KMS-11 (cell line): ENCODE measurements at regions not wholly inside any gene's neighbourhood (a gene's known extent, or its start where the extent isn't known, plus 50 kb on each side); places are given as distances from the start of the nearest gene placed in this dataset.

Experiments
- H2AFZ ChIP-seq: fragments of 200-600 bp; sonication (generic); 2 replicates; pipeline ENCODE4 v1.6.1; 2016; ENCODE audit warnings: antibody characterized with exemption, mixed run types, low read depth
- H3K27ac ChIP-seq: fragments of 200-600 bp; sonication (generic); 2 replicates; pipeline ENCODE4 v1.6.1; 2016; ENCODE audit warnings: mild to moderate bottlenecking, mixed run types
- H3K27me3 ChIP-seq: fragments of 200-600 bp; sonication (generic); 2 replicates; pipeline ENCODE4 v1.6.1; 2017; ENCODE audit warnings: mild to moderate bottlenecking, low read depth, mixed run types, moderate library complexity; ENCODE audit not compliant: insufficient read depth
- H3K36me3 ChIP-seq: fragments of 200-600 bp; sonication (generic); 2 replicates; pipeline ENCODE4 v1.6.1; 2017; ENCODE audit warnings: mild to moderate bottlenecking, mixed run types; ENCODE audit not compliant: insufficient read depth
- H3K4me1 ChIP-seq: fragments of 200-600 bp; sonication (generic); 2 replicates; pipeline ENCODE4 v1.6.1; 2016; ENCODE audit warnings: mild to moderate bottlenecking, low read depth, mixed run types; ENCODE audit not compliant: poor library complexity, severe bottlenecking
- H3K4me2 ChIP-seq: fragments of 200-600 bp; sonication (generic); 2 replicates; pipeline ENCODE4 v1.7.0; 2016; ENCODE audit warnings: mild to moderate bottlenecking, mixed run types
- H3K4me3 ChIP-seq: fragments of 200-600 bp; sonication (generic); IDR thresholded peaks from 2 replicates; pipeline ENCODE4 v1.6.1; 2017; ENCODE audit warnings: low read depth, low read length, mixed read lengths; ENCODE audit not compliant: insufficient read depth
- H3K79me2 ChIP-seq: fragments of 200-600 bp; sonication (generic); 2 replicates; pipeline ENCODE4 v1.6.1; 2016; ENCODE audit warnings: low read depth, mixed run types; ENCODE audit not compliant: insufficient read depth
- H3K9ac ChIP-seq: fragments of 200-600 bp; sonication (generic); 2 replicates; pipeline ENCODE4 v1.6.1; 2016; ENCODE audit warnings: mild to moderate bottlenecking, mixed run types
- H4K20me1 ChIP-seq: fragments of 200-600 bp; sonication (generic); 2 replicates; pipeline ENCODE4 v1.6.1; 2016; ENCODE audit warnings: mild to moderate bottlenecking, mixed run types; ENCODE audit not compliant: insufficient read depth
- CTCF ChIP-seq: fragments of 200-600 bp; sonication (generic); conservative IDR thresholded peaks from 2 replicates; pipeline ENCODE4 v1.6.1; 2017; ENCODE audit warnings: low read depth, mild to moderate bottlenecking, antibody characterized with exemption, low read length, moderate library complexity, mixed read lengths

- no peak overlapping the region for H2AFZ ChIP-seq
- no peak overlapping the region for H3K4me3 ChIP-seq
- no peaks in the 10 kb centered on the region for H3K36me3 ChIP-seq
- H3K4me1 ChIP-seq = no peaks in the 10 kb centered on the region
- H3K27me3 ChIP-seq = no peaks in the 10 kb centered on the region
- H3K79me2 ChIP-seq = no peaks in the 10 kb centered on the region
- no peaks in the 10 kb centered on the region for H4K20me1 ChIP-seq
- no peak overlapping the region for H3K4me2 ChIP-seq
- H3K27ac ChIP-seq = no peak overlapping the region
- H3K9ac ChIP-seq = no peak overlapping the region
- TF ChIP-seq CTCF = no peak
These were observed 403.9 kb downstream of the VPS13C start for GRCh38 chr15:61656391-61656790.

DNA sequence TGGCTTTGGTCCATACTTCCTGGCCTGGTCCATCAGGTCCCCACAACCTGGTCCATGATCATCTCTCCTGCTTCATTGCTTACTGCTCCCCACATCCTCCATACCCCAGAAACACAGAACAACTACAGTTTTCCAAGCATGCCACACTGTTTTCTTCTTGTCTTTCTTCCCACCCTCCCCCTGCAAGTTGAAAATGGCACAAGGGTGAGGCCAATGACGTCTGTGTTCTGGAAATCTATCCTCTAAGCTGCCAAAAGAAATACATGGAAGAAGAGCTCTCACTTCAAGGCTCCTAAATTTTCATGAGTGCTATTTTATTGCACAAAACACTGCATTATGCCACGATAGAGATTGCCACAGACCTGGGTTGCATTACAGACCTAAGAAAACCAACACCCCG is 404.4 kb downstream of the VPS13C start:
- H3K4me3 ChIP-seq = no peak overlapping the region
- H3K9ac ChIP-seq = no peak overlapping the region
- no peaks in the 10 kb centered on the region for H3K36me3 ChIP-seq
- no peaks in the 10 kb centered on the region for H4K20me1 ChIP-seq
- no peak for TF ChIP-seq CTCF
- H3K27ac ChIP-seq = no peak overlapping the region
- no peaks in the 10 kb centered on the region for H3K4me1 ChIP-seq
- no peaks in the 10 kb centered on the region for H3K79me2 ChIP-seq
- H3K4me2 ChIP-seq = no peak overlapping the region
- no peaks in the 10 kb centered on the region for H3K27me3 ChIP-seq
- no peak overlapping the region for H2AFZ ChIP-seq

DNA sequence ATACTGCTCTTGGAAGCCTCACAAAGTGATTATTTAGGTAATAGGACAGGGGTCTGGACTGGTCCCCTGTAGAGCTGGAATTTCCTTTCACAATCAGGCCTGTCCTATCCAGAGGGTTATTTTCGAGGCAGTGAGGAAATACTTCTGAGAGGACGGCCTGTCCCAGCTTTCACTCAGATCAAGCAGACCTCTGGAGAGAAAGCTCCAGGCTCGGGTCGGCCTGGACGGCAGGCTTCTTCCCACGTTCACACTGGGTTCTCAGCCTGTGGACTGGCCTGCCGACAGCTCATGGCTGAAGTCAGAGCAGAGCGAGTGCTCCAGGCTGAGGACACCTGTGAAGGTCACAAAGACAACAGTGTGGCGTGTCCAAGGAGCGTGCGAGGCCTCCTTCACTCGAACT is 405.3 kb downstream of the VPS13C start:
- H3K4me3 ChIP-seq = no peak overlapping the region
- H3K4me1 ChIP-seq = no peaks in the 10 kb centered on the region
- H3K36me3 ChIP-seq = no peaks in the 10 kb centered on the region
- no peak overlapping the region for H3K27ac ChIP-seq
- no peaks in the 10 kb centered on the region for H3K79me2 ChIP-seq
- no peaks in the 10 kb centered on the region for H3K27me3 ChIP-seq
- no peak overlapping the region for H2AFZ ChIP-seq
- TF ChIP-seq CTCF = no peak
- no peak overlapping the region for H3K4me2 ChIP-seq
- H4K20me1 ChIP-seq = no peaks in the 10 kb centered on the region
- H3K9ac ChIP-seq = no peak overlapping the region

- H3K4me3 ChIP-seq = no peak overlapping the region
- no peaks in the 10 kb centered on the region for H4K20me1 ChIP-seq
- H3K36me3 ChIP-seq = no peaks in the 10 kb centered on the region
- no peaks in the 10 kb centered on the region for H3K27me3 ChIP-seq
- no peak overlapping the region for H3K27ac ChIP-seq
- no peak overlapping the region for H3K4me2 ChIP-seq
- H2AFZ ChIP-seq = no peak overlapping the region
- no peak for TF ChIP-seq CTCF
- H3K79me2 ChIP-seq = no peaks in the 10 kb centered on the region
- no peak overlapping the region for H3K9ac ChIP-seq
- no peaks in the 10 kb centered on the region for H3K4me1 ChIP-seq
These were observed 406.1 kb downstream of the VPS13C start for GRCh38 chr15:61654002-61654740.
